Erythroblast (primary cell): ENCODE measurements at regions not wholly inside any gene's neighbourhood (a gene's known extent, or its start where the extent isn't known, plus 50 kb on each side); places are given as distances from the start of the nearest gene placed in this dataset.

Experiments used
- GATA1 ChIP-seq: IDR thresholded peaks from 2 replicates; pipeline ENCODE4 v1.6.1; 2011; ENCODE audit warnings: low read depth, mild to moderate bottlenecking, control low read depth, low read length, moderate library complexity
- POLR2A ChIP-seq: IDR thresholded peaks from 2 replicates; pipeline ENCODE4 v1.6.1; 2011; ENCODE audit warnings: mild to moderate bottlenecking, low read length

DNA sequence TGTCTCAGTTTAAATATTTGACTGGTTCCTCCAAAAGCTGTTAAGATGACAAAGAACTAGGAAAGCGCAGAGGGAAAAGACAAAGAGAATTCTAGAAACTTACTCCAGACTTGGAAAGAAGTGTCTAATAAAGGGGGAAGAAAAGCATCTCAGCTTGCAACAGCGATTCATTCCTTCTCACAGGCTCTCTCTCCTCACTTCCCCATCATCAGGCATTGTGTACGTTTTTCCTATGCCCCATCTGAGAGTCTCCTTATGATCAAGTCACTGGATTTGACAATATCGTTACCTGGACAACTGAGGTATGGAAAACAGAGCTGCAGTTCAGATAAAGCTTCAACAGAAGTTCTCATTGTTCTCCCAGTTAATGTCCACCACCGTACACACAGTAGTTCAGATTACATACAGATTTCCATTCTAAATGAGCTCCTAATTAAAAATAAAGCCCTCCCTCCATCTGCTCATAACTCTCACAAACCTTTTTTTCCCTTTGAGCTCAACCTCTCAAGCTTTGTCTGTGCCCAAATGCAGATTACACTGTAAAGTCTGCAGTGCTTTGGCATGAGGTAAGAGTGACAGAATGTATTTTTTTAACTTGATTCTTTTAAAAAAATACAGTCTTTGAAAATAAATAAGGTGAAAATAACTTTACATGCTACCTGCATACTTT, 254.4 kb upstream of the THBS1 start:
- TF ChIP-seq POLR2A (no peak), GATA1 (no peak)
